Activated T-helper 9 cell treated with anti-CD3 and anti-CD28 coated beads, Interleukin-2, amount 50 U/mL, for 16 hours (primary cell): ENCODE measurements at regions not wholly inside any gene's neighbourhood (a gene's known extent, or its start where the extent isn't known, plus 50 kb on each side); places are given as distances from the start of the nearest gene placed in this dataset.

Source experiments
- DNase-seq: peaks from one replicate; pipeline ENCODE4 v3.0.0-alpha.2; 2020; ENCODE audit warnings: low read depth

GRCh38 chr4:151935411-151935810, 174.6 kb upstream of the GATB start:
- DNase-seq: no peak

- DNase-seq: no peak
Observed at GRCh38 chr4:151934766-151935165, 174.0 kb upstream of the GATB start.

GRCh38 chr4:151933122-151933827, 172.5 kb upstream of the GATB start:
- no peak for DNase-seq

- no peak for DNase-seq
Observed at GRCh38 chr4:151931563-151931962, 170.8 kb upstream of the GATB start.

GRCh38 chr4:151930372-151930771, 169.6 kb upstream of the GATB start:
- DNase-seq: no peak

- DNase-seq: no peak
Observed at GRCh38 chr4:151928112-151928511, 167.3 kb upstream of the GATB start.

- no peak for DNase-seq
Observed at GRCh38 chr4:151922811-151923210, 162.0 kb upstream of the GATB start.

GRCh38 chr4:151922306-151922705, 161.5 kb upstream of the GATB start:
- DNase-seq: no peak

- DNase-seq: no peak
Observed at GRCh38 chr4:151921811-151922210, 161.0 kb upstream of the GATB start.

- DNase-seq: no peak
Observed at GRCh38 chr4:151921386-151921785, 160.6 kb upstream of the GATB start.

- no peak for DNase-seq
Observed at GRCh38 chr4:151917145-151917734, 156.4 kb upstream of the GATB start.

- DNase-seq: no peak
Observed at GRCh38 chr4:151912632-151913031, 151.8 kb upstream of the GATB start.

GRCh38 chr4:151911970-151912369, 151.2 kb upstream of the GATB start:
- no peak for DNase-seq

- no peak for DNase-seq
Observed at GRCh38 chr4:151908734-151909497, 148.1 kb upstream of the GATB start.

GRCh38 chr4:151908201-151908600, 147.4 kb upstream of the GATB start:
- no peak for DNase-seq

GRCh38 chr4:151906438-151906837, 145.6 kb upstream of the GATB start:
- DNase-seq: no peak

- no peak for DNase-seq
Observed at GRCh38 chr4:151905197-151905596, 144.4 kb upstream of the GATB start.

- DNase-seq: no peak
Observed at GRCh38 chr4:151901631-151902030, 140.8 kb upstream of the GATB start.

GRCh38 chr4:151896880-151897279, 136.1 kb upstream of the GATB start:
- no peak for DNase-seq

GRCh38 chr4:151895671-151896070, 134.9 kb upstream of the GATB start:
- no peak for DNase-seq

GRCh38 chr4:151894246-151894645, 133.4 kb upstream of the GATB start:
- no peak for DNase-seq

GRCh38 chr4:151888367-151888866, 127.6 kb upstream of the GATB start:
- no peak for DNase-seq

- DNase-seq: no peak
Observed at GRCh38 chr4:151887816-151888180, 127.0 kb upstream of the GATB start.
